ENCODE measurements at regions not wholly inside any gene's neighbourhood (a gene's known extent, or its start where the extent isn't known, plus 50 kb on each side); places are given as distances from the start of the nearest gene placed in this dataset.

GRCh38 chr3:117226932-117227331, 517.4 kb downstream of the TUSC7 start:
- H3K36me3 ChIP-seq (ENCODE audit: control insufficient read depth in 2 of 2, insufficient read depth in 2 of 2, low read length in 1 of 2) = no peaks in the 10 kb centered on the region
- no peaks in the 10 kb centered on the region for H3K9me3 ChIP-seq (ENCODE audit: control insufficient read depth in 2 of 2, insufficient read depth in 1 of 2, low read depth in 1 of 2, low read length in 1 of 2)
- H3K4me1 ChIP-seq (ENCODE audit: control insufficient read depth in 2 of 2, insufficient read depth in 2 of 2, low read length in 1 of 2) = no peaks in the 10 kb centered on the region
- H3K27me3 ChIP-seq (ENCODE audit: control insufficient read depth in 1 of 2, insufficient read depth in 2 of 2, low read length in 2 of 2) = no peaks in the 10 kb centered on the region
- H3K27ac ChIP-seq (ENCODE audit: low read depth in 2 of 2, low read length in 1 of 2) = no peak overlapping the region
- no peak overlapping the region for H3K4me3 ChIP-seq (ENCODE audit: low read depth in 1 of 2, low read length in 2 of 2)
- WGBS, 2 donors = 41 to 45% methylated on average over 2 of the region's 2 CpGs

- Histone ChIP-seq H3K36me3 (ENCODE audit: control insufficient read depth in 2 of 2, insufficient read depth in 2 of 2, low read length in 1 of 2) (no peaks in the 10 kb centered on the region), H3K4me3 (ENCODE audit: low read depth in 1 of 2, low read length in 2 of 2) (no peak overlapping the region), H3K27ac (ENCODE audit: low read depth in 2 of 2, low read length in 1 of 2) (no peak overlapping the region), H3K4me1 (ENCODE audit: control insufficient read depth in 2 of 2, insufficient read depth in 2 of 2, low read length in 1 of 2) (no peaks in the 10 kb centered on the region), H3K9me3 (ENCODE audit: control insufficient read depth in 2 of 2, insufficient read depth in 1 of 2, low read depth in 1 of 2, low read length in 1 of 2) (no peaks in the 10 kb centered on the region), H3K27me3 (ENCODE audit: control insufficient read depth in 1 of 2, insufficient read depth in 2 of 2, low read length in 2 of 2) (no peaks in the 10 kb centered on the region)
- 72 to 100% methylated on average over 1 of the region's 1 CpG for WGBS, 2 donors
Observed at GRCh38 chr3:117228466-117228865, 518.9 kb downstream of the TUSC7 start.

GRCh38 chr3:117230924-117231323, 521.3 kb downstream of the TUSC7 start:
- 93 to 94% methylated on average over 2 of the region's 2 CpGs for WGBS, 2 donors
- no peaks in the 10 kb centered on the region for H3K9me3 ChIP-seq (ENCODE audit: control insufficient read depth in 2 of 2, insufficient read depth in 1 of 2, low read depth in 1 of 2, low read length in 1 of 2)
- no peaks in the 10 kb centered on the region for H3K27me3 ChIP-seq (ENCODE audit: control insufficient read depth in 1 of 2, insufficient read depth in 2 of 2, low read length in 2 of 2)
- H3K4me3 ChIP-seq (ENCODE audit: low read depth in 1 of 2, low read length in 2 of 2) = no peak overlapping the region
- H3K27ac ChIP-seq (ENCODE audit: low read depth in 2 of 2, low read length in 1 of 2) = no peak overlapping the region
- no peaks in the 10 kb centered on the region for H3K4me1 ChIP-seq (ENCODE audit: control insufficient read depth in 2 of 2, insufficient read depth in 2 of 2, low read length in 1 of 2)
- no peaks in the 10 kb centered on the region for H3K36me3 ChIP-seq (ENCODE audit: control insufficient read depth in 2 of 2, insufficient read depth in 2 of 2, low read length in 1 of 2)

GRCh38 chr3:117234331-117234730, 524.8 kb downstream of the TUSC7 start:
- Histone ChIP-seq H3K9me3 (ENCODE audit: control insufficient read depth in 2 of 2, insufficient read depth in 1 of 2, low read depth in 1 of 2, low read length in 1 of 2) (peaks cover 0 to 6% of the 10 kb centered on the region in 2 donors), H3K27ac (ENCODE audit: low read depth in 2 of 2, low read length in 1 of 2) (no peak overlapping the region), H3K4me3 (ENCODE audit: low read depth in 1 of 2, low read length in 2 of 2) (no peak overlapping the region), H3K36me3 (ENCODE audit: control insufficient read depth in 2 of 2, insufficient read depth in 2 of 2, low read length in 1 of 2) (no peaks in the 10 kb centered on the region), H3K27me3 (ENCODE audit: control insufficient read depth in 1 of 2, insufficient read depth in 2 of 2, low read length in 2 of 2) (no peaks in the 10 kb centered on the region), H3K4me1 (ENCODE audit: control insufficient read depth in 2 of 2, insufficient read depth in 2 of 2, low read length in 1 of 2) (no peaks in the 10 kb centered on the region)
- WGBS, 2 donors = 12 to 31% methylated on average over 1 of the region's 1 CpG

- no peak overlapping the region for H3K4me3 ChIP-seq (ENCODE audit: low read depth in 1 of 2, low read length in 2 of 2)
- peaks cover 0 to 6% of the 10 kb centered on the region in 2 donors for H3K9me3 ChIP-seq (ENCODE audit: control insufficient read depth in 2 of 2, insufficient read depth in 1 of 2, low read depth in 1 of 2, low read length in 1 of 2)
- H3K4me1 ChIP-seq (ENCODE audit: control insufficient read depth in 2 of 2, insufficient read depth in 2 of 2, low read length in 1 of 2) = no peaks in the 10 kb centered on the region
- no peaks in the 10 kb centered on the region for H3K36me3 ChIP-seq (ENCODE audit: control insufficient read depth in 2 of 2, insufficient read depth in 2 of 2, low read length in 1 of 2)
- 73 to 77% methylated on average over 1 of the region's 1 CpG for WGBS, 2 donors
- no peaks in the 10 kb centered on the region for H3K27me3 ChIP-seq (ENCODE audit: control insufficient read depth in 1 of 2, insufficient read depth in 2 of 2, low read length in 2 of 2)
- H3K27ac ChIP-seq (ENCODE audit: low read depth in 2 of 2, low read length in 1 of 2) = no peak overlapping the region
Observed at GRCh38 chr3:117235304-117235703, 525.7 kb downstream of the TUSC7 start.

GRCh38 chr3:117238806-117239205, 529.2 kb downstream of the TUSC7 start:
- no peak overlapping the region for H3K4me3 ChIP-seq (ENCODE audit: low read depth in 1 of 2, low read length in 2 of 2)
- no peaks in the 10 kb centered on the region for H3K27me3 ChIP-seq (ENCODE audit: control insufficient read depth in 1 of 2, insufficient read depth in 2 of 2, low read length in 2 of 2)
- peaks cover 0 to 6% of the 10 kb centered on the region in 2 donors for H3K9me3 ChIP-seq (ENCODE audit: control insufficient read depth in 2 of 2, insufficient read depth in 1 of 2, low read depth in 1 of 2, low read length in 1 of 2)
- no peaks in the 10 kb centered on the region for H3K4me1 ChIP-seq (ENCODE audit: control insufficient read depth in 2 of 2, insufficient read depth in 2 of 2, low read length in 1 of 2)
- no peaks in the 10 kb centered on the region for H3K36me3 ChIP-seq (ENCODE audit: control insufficient read depth in 2 of 2, insufficient read depth in 2 of 2, low read length in 1 of 2)
- no peak overlapping the region for H3K27ac ChIP-seq (ENCODE audit: low read depth in 2 of 2, low read length in 1 of 2)
- WGBS, 2 donors = 81 to 85% methylated on average over 3 of the region's 3 CpGs

- H3K27me3 ChIP-seq (ENCODE audit: control insufficient read depth in 1 of 2, insufficient read depth in 2 of 2, low read length in 2 of 2) = no peaks in the 10 kb centered on the region
- H3K4me3 ChIP-seq (ENCODE audit: low read depth in 1 of 2, low read length in 2 of 2) = no peak overlapping the region
- no peak overlapping the region for H3K27ac ChIP-seq (ENCODE audit: low read depth in 2 of 2, low read length in 1 of 2)
- no peaks in the 10 kb centered on the region for H3K36me3 ChIP-seq (ENCODE audit: control insufficient read depth in 2 of 2, insufficient read depth in 2 of 2, low read length in 1 of 2)
- H3K4me1 ChIP-seq (ENCODE audit: control insufficient read depth in 2 of 2, insufficient read depth in 2 of 2, low read length in 1 of 2) = no peaks in the 10 kb centered on the region
- H3K9me3 ChIP-seq (ENCODE audit: control insufficient read depth in 2 of 2, insufficient read depth in 1 of 2, low read depth in 1 of 2, low read length in 1 of 2) = peaks cover 0 to 2% of the 10 kb centered on the region in 2 donors
- 69 to 84% methylated on average over 2 of the region's 2 CpGs for WGBS, 2 donors
Observed at GRCh38 chr3:117243657-117244056, 534.1 kb downstream of the TUSC7 start.

GRCh38 chr3:117246771-117247555, 537.4 kb downstream of the TUSC7 start:
- Histone ChIP-seq H3K4me1 (ENCODE audit: control insufficient read depth in 2 of 2, insufficient read depth in 2 of 2, low read length in 1 of 2) (no peaks in the 10 kb centered on the region), H3K27me3 (ENCODE audit: control insufficient read depth in 1 of 2, insufficient read depth in 2 of 2, low read length in 2 of 2) (no peaks in the 10 kb centered on the region), H3K27ac (ENCODE audit: low read depth in 2 of 2, low read length in 1 of 2) (no peak overlapping the region), H3K4me3 (ENCODE audit: low read depth in 1 of 2, low read length in 2 of 2) (no peak overlapping the region), H3K9me3 (ENCODE audit: control insufficient read depth in 2 of 2, insufficient read depth in 1 of 2, low read depth in 1 of 2, low read length in 1 of 2) (no peaks in the 10 kb centered on the region), H3K36me3 (ENCODE audit: control insufficient read depth in 2 of 2, insufficient read depth in 2 of 2, low read length in 1 of 2) (no peaks in the 10 kb centered on the region)
- 63 to 91% methylated on average over 2 of the region's 2 CpGs for WGBS, 2 donors

GRCh38 chr3:117248153-117248552, 538.6 kb downstream of the TUSC7 start:
- no peak overlapping the region for H3K4me3 ChIP-seq (ENCODE audit: low read depth in 1 of 2, low read length in 2 of 2)
- H3K27me3 ChIP-seq (ENCODE audit: control insufficient read depth in 1 of 2, insufficient read depth in 2 of 2, low read length in 2 of 2) = no peaks in the 10 kb centered on the region
- H3K36me3 ChIP-seq (ENCODE audit: control insufficient read depth in 2 of 2, insufficient read depth in 2 of 2, low read length in 1 of 2) = no peaks in the 10 kb centered on the region
- H3K4me1 ChIP-seq (ENCODE audit: control insufficient read depth in 2 of 2, insufficient read depth in 2 of 2, low read length in 1 of 2) = no peaks in the 10 kb centered on the region
- 84 to 97% methylated on average over 1 of the region's 1 CpG for WGBS, 2 donors
- H3K9me3 ChIP-seq (ENCODE audit: control insufficient read depth in 2 of 2, insufficient read depth in 1 of 2, low read depth in 1 of 2, low read length in 1 of 2) = no peaks in the 10 kb centered on the region
- no peak overlapping the region for H3K27ac ChIP-seq (ENCODE audit: low read depth in 2 of 2, low read length in 1 of 2)

GRCh38 chr3:117252208-117252607, 542.6 kb downstream of the TUSC7 start:
- WGBS, 2 donors = 27 to 31% methylated on average over 2 of the region's 2 CpGs
- H3K36me3 ChIP-seq (ENCODE audit: control insufficient read depth in 2 of 2, insufficient read depth in 2 of 2, low read length in 1 of 2) = no peaks in the 10 kb centered on the region
- H3K9me3 ChIP-seq (ENCODE audit: control insufficient read depth in 2 of 2, insufficient read depth in 1 of 2, low read depth in 1 of 2, low read length in 1 of 2) = no peaks in the 10 kb centered on the region
- H3K27me3 ChIP-seq (ENCODE audit: control insufficient read depth in 1 of 2, insufficient read depth in 2 of 2, low read length in 2 of 2) = no peaks in the 10 kb centered on the region
- no peak overlapping the region for H3K27ac ChIP-seq (ENCODE audit: low read depth in 2 of 2, low read length in 1 of 2)
- H3K4me1 ChIP-seq (ENCODE audit: control insufficient read depth in 2 of 2, insufficient read depth in 2 of 2, low read length in 1 of 2) = no peaks in the 10 kb centered on the region
- H3K4me3 ChIP-seq (ENCODE audit: low read depth in 1 of 2, low read length in 2 of 2) = no peak overlapping the region

All from esophagus (tissue), 2 donors.